GM19438 (cell line): ENCODE measurements at regions not wholly inside any gene's neighbourhood (a gene's known extent, or its start where the extent isn't known, plus 50 kb on each side); places are given as distances from the start of the nearest gene placed in this dataset.
"Not testable (repeated sequence)": the region's sequence is repeated elsewhere in the genome, so short reads cannot be mapped to it uniquely, and the experiment has no call there.

Source experiments
- ATAC-seq: cut with Tn5 transposase; IDR thresholded peaks from one replicate; pipeline ENCODE4 v1.9.1; 2021; ENCODE audit warnings: low read depth; ENCODE audit not compliant: unreplicated experiment

DNA sequence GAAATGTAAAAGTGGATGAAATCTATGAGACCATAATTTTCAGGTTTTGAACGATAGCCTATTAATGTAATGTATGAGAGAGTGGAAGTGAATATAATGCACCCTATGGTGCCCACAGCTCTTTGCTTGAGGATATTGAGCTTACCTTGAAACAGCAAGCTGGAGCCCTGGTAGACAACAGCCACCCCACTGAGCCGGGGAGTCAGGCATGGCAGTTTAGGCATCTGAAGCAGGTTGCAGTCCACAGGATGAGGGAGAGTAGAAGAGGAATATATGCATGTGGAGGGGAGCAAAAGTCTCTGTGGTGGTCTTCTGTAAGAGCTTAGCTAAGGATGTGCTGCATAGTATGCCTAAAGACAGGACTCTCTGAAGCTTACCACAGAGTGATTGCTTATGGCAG, 817.3 kb downstream of the DNAJB9 start:
- no peak for ATAC-seq

DNA sequence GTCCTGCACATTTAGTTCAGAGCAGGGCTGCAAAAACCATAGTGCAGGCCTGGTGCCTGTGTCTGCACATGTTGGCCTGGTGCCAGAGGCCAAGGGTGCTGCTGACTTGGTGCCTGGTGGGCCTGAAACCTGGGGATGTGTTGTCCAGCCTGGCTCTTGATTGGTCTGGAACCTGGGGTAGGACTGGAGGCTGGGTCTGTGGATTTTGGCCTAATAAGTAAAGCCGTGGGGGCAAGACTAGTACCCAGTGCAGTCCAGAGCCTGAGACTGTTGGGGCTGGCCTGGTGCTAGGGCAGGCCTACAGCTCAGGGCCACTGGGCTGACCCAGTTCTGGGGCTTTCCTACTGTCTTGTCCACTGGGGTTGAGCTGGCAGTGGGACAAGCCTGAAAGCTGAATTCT, 817.9 kb downstream of the DNAJB9 start:
- ATAC-seq, result no peak

DNA sequence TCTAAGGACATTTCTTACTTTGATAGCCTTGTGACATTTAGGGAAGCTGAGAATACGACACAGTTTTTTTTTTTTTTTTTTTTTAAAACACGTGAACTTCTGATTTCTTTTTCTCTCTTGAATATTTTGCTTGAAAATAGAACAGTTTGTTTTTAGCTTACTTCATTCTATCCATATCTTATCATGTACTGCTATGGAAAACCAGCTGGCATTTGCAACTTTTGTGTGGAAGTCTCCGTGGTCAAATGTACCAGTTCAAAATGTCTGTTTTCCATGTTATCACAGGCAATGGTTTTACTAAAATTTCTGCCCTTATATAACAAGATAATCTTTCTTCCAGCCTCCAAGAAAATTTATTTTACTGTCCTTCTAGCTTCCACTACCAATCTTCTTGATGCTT, 821.6 kb downstream of the DNAJB9 start:
- no peak for ATAC-seq

DNA sequence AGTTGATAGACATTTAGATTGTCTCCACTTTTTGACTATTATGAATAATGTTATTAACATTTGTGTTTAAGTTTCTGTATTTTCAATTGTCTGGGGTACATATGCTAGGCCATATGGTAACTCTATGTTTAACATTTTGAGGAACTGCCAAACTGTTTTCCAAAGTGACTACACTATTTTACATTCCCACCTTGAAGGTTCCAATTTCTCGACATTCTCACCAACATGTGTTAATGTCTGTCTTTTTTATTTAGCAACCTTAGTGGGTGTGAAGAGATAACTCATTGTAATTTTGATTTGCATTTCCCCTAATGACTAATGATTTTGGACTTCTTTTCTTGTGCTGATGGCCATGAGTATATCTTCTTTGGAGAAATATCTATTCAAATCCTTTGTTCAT, 832.4 kb downstream of the DNAJB9 start:
- no peak for ATAC-seq

DNA sequence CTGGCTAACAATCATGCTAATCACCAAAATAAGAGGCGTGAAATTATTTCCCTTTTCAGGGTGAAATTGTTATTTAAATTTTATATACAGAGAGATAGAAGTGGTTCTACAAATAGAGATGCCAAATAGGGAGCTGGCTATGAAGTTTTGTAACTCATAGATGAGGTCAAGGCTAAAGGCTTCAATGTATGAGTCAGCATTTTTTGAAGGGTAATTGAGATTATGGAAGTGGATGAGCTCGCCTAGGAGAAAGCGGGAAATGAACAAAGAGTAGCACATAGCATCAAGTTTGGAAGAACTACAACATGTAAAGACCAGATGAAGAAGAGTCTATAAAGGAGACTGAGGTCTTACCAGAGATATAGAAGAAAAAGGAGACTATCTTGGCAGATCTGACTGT, 838.1 kb downstream of the DNAJB9 start:
- ATAC-seq, result no peak

DNA sequence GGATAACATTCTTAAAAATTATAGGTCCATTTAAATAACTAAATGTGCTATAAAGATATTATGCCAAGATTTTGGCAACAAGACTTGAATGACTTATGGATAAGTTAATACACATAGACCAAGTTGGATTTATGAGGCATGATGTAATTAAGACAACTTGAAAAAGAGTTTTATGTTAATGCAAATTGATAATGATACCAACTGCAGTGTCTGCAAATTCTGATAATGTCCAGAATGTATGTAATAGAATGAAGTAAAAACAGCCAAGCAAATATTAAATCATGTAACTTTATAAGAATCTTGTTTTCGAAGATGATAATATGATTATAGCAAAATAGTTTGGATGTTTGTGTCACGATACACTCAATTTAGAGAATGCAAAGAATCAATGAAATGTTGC, 868.3 kb downstream of the DNAJB9 start:
- ATAC-seq, result no peak

DNA sequence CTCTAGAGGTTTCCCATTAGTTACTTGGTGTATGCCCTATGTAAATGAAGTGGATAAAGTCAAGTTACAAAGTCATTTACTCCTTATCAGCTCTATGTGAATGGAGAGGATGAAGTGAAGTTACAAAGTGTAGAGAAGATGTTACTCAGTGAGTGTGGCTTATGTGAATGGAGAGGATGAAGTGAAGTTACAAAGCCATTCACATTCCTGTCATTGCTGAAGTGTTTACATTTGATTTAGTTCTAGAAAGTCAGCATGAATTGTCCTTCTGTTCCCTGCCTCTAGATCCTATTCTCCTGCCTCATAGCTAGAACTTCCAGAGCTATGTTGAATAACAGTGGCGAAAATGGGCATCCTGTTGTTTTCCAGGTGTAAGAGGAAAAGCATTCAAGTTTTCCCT, 880.1 kb downstream of the DNAJB9 start:
- no peak for ATAC-seq

DNA sequence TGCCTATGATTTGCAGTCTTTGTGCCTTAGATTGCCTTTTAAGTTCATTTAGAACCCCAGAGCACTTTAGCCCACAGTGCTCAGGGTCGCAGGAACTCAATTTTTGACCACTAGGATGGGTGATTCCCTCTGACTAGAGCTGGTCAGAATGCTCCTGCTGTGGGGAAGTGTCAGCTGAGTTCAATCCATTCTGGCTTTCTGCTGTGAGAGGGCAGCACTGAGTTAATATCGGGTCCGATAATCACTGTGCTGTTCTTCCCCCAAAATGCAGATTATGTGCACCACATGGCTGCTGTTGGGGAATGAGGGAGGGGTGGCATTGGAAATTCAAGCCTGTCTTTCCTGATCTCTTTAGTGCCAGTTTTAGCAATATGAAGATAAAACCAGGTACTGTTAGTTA, 886.4 kb downstream of the DNAJB9 start:
- no peak for ATAC-seq

DNA sequence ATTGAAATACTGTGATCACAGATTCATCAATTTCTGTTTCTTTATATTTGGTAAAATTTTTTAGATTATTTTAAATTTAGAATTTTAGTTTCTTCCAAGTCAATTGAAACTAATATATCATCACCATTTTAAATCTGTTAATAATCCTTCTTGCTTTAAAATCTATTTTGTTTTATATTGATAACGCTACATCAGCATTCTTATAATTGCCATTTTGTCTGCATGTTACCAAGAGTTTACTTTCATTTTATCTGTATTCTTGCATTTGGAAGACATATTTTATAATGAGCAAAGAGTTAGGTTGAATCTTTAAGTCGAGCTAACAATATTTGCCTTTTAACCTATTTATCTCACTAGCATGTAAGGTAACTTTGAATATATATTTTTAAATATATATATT, 890.6 kb downstream of the DNAJB9 start:
- ATAC-seq, result no peak

DNA sequence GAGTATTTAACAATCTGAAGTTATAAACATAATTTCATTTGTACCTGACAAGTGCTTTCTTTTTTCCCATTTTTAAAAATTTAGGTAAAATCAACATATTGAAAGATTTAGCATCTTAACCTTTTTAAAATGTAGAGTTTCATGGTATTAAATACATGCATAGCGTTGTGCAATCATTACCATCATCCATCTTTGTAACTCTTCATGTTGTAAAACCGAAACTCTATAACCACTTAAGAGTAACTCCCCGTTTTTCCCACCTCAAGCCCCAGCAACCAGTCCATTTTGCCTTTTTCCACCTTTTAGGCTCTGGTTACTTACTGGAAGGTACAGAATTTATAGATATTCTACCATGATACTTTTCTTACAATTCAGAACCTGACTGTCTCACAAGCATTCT, 892.5 kb downstream of the DNAJB9 start:
- no peak for ATAC-seq

DNA sequence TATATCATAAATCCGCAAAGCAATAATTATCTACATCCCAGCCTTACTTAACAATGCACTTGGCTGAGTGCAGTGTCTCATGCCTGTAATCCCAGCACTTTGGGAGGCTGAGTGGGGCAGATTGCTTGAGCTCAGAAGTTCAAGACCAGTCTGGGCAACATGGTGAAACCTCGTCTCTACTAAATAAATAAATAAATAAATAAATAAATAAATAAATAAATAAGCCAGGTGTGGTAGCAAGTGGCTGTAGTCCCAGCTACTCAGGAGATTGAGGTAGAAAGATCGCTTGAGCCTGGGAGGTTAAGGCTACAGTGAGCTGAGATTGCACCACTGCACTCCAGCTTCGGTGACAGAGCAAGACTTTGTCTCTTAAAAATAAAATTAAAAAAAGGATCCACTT, 898.1 kb downstream of the DNAJB9 start:
- not testable (repeated sequence) for ATAC-seq

DNA sequence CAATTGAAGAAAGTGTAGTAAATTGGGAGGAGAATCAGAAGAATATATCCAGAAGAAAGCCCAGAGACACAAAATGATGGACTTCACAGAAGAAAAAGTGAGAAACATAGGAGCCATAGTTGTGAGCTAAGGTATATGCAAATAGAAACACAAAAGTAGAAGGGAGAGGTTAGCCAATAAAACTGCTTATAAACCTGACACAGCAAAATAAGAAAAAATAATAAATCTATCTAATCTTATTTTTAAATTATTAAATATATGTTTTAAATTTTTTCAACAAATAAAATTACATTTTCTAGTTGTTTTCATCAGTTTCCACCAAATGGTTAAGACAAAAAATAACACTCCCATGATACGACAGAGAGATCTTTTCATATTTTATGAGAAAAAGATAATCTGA, 903.5 kb downstream of the DNAJB9 start:
- ATAC-seq, result no peak

DNA sequence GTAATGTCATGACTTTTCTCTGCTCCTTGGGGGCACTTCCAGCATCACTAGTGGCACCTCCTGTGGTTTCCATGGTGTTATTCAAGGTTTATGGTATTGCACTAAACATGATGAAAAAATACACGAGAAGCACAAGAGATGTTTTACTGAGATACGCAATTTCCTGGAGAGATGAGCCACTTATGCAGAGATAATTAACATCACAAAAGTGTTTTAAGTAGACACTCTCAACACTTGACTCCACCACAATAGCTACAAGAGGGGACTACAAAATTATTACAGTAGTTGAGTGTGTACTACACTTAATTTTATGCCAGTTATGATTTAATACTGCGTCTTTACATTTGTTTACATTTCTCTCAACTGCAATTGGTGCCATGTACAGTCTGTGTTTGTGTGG, 906.7 kb downstream of the DNAJB9 start:
- ATAC-seq, result no peak

DNA sequence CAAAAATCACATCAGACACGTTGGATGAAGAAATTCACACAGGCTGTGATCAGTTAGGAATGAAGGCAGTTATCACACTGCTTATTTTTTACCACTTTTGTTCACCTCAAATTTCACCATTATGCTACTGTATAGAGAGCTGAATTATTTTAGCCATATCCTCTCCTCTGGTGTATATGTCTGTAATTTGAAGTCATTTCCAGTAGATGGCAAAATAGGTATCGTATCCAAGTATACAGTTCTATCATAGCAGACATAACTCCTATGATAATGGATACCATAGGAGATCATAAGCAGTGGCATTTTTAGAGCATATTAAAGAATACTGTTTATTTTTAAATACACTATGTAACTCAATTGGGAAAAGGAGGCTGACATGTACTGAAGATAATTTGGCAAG, 909.7 kb downstream of the DNAJB9 start:
- no peak for ATAC-seq

DNA sequence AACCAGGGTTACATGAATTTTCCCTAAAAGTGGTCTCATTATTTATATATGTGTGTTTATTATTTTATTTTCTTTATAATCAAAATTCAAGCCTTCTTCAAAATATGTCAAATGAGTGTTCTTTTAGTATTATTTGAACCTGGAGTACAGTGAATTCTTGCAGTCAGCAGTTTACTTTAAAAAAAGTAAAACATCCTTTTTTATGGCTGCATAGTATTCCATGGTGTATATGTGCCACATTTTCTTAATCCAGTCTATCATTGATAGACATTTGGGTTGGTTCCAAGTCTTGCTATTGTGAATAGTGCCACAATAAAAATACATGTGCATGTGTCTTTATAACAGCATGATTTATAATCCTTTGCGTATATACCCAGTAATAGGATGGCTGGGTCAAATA, 920.9 kb downstream of the DNAJB9 start:
- ATAC-seq, result not testable (repeated sequence)

DNA sequence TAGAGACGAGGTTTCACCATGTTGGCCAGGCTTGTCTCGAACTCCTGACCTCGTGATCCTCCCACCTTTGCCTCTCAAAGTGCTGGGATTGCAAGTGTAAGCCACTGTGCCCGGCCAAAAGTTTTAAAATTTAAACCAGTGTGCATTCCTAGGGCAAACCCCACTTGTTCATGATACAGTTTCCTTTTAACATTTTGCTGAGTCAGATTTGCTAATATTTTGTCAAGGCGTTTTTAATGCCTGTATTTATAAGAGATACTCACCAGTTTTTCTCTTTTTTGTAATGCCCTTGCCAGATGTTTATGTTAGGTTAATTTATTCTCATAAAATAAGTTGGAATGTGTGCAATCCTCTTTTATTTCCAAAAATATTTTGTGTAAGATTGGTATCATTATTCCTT, 927.4 kb downstream of the DNAJB9 start:
- no peak for ATAC-seq

DNA sequence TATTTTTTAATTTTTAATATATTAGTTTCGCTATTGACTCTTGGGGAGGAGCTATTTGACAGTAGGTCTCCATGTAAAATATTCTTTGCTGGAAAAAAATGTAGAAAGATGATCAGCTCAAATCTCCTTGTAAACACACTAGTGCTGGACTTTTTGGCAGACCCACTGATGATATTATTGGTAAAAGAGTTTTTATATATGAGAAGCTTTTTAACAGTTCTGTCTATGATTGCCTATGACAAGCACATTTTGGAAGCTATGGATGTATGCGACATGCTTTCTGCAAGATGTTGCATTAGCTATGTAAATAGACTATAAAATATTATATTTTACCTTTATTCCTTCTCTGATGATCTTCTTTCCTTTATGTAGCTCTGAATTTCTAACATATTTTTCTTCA, 928.5 kb downstream of the DNAJB9 start:
- no peak for ATAC-seq

DNA sequence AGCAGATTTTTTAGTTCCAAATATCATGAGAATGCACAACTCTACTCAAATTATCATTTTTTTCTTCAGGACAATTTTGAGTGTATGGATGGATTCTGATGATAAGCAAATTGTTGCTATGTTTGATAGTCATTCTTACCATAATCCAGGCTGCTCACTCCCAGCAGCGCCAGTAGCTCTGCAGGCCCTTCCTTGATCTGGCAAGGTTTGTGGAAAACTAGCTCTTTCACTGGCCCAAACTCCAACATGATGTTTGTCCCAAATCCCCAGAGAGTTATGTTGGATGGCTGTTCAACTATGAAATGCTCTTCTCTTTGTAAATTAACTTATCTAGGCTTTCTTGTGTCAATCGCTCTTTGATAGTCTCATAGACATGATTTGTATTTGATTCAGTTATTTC, 933.7 kb downstream of the DNAJB9 start:
- ATAC-seq, result no peak

DNA sequence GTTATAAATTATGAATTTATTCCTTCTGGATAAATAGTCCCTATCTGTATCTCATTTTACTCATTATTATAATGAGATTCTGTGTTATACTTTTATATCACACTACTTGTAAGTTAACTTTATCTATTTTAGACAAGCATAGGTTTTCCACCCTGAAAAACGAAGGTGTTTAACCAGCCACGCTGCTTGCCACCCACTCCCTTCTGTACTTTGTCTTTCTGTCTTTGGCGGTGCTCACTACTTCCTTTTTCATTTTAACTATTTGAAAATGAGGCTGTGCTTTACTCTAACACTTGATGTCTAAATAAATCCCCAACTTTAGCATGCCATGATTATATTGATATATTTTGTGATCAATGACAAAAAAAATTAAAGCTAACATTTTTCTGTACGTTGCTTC, 952.9 kb downstream of the DNAJB9 start:
- ATAC-seq, result no peak

DNA sequence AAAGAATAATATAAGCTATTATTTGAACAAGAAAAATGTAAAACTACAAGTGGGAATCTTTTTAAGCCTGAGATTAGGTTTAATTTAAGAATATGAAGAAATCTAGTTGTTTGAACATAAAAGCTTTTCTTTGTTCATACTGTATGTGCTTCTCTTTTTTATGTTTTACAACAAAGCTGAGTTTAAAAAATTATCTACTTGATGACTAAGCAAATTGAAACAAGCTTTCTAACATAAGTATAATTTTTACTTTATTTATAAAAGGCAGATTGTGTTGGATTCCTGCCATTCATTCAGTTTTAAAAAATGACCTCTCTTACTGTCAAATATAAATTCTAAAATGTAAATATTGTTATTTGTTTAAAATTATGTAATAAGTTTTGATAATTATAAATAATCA, 958.2 kb downstream of the DNAJB9 start:
- ATAC-seq, result no peak

DNA sequence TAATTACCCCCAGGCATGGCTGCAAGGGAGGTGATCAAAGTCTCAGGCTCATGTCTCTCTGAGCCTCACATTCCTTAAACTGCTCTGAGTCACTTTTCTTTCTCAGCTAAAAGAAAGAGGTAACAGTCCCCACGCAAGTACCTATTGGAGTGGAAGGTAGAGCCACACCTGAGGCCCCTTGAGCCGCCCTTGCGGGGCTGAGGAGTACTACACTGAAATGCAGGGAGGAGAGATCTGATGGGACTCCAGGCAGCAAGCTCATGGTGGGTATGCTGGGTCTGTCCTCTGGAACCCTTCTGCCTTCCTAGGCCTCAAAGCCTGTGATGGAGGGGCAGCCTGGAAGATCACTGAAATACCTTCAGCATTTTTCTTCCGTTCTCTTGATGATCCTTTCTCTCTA, 960.0 kb downstream of the DNAJB9 start:
- no peak for ATAC-seq

DNA sequence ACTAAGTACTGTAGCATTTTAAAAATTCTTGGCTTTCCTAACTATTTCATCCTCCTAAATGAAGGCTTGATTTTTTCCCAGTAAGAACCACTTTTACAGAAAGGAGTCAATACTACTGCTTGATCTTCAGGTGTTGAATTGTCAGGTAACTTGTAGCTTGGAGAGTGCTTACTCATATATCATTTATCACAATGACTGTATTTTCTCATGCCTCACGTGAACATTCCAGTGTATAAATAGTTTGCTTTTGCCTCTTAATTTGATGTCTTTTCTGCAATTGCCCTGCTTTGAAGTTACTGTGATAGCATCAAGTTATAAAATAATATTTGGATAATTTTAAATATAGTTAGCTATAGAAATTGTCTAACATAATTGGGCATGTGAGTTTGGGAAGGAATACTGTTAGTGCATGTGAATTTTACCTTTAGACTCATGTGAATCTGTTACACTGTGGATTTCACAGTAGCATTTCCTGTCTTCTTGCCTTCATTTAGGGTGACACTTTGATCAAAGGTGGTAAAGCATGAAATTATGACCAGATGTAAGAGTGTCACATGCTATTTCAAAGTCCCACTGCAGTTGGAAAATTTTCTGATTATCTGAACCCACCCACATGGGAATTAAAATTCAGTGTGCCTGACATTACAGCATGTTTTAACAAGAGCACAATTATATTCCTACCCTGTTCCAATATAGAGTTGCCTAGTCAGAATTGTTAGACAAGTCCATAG, 962.8 kb downstream of the DNAJB9 start:
- ATAC-seq, result no peak

DNA sequence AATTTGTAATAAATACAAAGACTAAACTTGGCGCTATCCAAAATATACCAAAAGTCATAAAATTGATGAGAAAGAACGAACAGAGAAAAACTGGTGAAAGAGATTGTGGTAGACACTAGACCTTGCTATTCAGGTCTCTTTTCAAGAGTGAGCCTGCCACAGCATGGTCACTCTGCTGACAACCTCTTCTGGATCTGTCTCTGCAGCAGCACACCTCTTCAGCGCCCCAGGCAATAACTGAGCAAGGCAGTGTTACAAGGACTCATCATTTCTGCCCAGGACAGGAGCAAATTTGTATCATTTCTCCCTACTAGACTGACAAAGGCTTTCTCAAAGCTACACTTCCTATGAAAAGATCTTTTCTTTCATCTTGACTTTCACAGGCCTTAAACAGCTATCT, 976.0 kb downstream of the DNAJB9 start:
- no peak for ATAC-seq
